ENCODE measurements at regions not wholly inside any gene's neighbourhood (a gene's known extent, or its start where the extent isn't known, plus 50 kb on each side); places are given as distances from the start of the nearest gene placed in this dataset.

DNA sequence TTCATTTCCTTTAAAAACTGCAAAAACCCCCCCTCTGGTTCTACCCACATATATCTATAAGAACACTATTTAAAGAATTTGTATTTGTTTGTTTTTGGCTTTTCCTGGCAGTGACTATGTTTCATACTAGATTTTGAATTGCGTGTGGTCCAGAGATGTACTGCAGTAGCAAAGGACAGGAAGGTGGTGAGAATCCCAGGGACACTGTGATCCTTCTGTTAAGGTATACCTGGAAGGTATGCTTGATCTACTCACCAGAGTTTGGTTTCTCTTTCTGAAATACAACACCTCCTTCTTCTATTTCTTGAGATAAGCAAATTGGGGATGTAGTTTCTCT, 129.6 kb upstream of the RASGEF1B start:
- TF ChIP-seq FOXK2 (IDR thresholded peaks at IDR 0.05) (no peak), POLR2A (IDR thresholded peaks at IDR 0.05; ENCODE audit: low read depth, low read length) (no peak), E4F1 (IDR thresholded peaks at IDR 0.05; ENCODE audit: borderline replicate concordance, partially characterized antibody) (no peak), CTCF (IDR thresholded peaks at IDR 0.05 in 2 of 3, conservative IDR thresholded peaks at IDR 0.05 in 1 of 3; ENCODE audit: control insufficient read depth in 2 of 3, extremely low read depth in 1 of 3, insufficient read depth in 1 of 3, low read depth in 3 of 3, low read length in 3 of 3) (no peak), POLR2AphosphoS5 (IDR thresholded peaks at IDR 0.05; ENCODE audit: low read length) (no peak)

All from GM12878 (cell line).